Endodermal cell (in vitro differentiated cells): ENCODE measurements at regions not wholly inside any gene's neighbourhood (a gene's known extent, or its start where the extent isn't known, plus 50 kb on each side); places are given as distances from the start of the nearest gene placed in this dataset.
A peak's percentile ranks its signal among the peaks of the same experiment; 100 is the strongest.

Source experiments
- DNase-seq: peaks from one replicate; pipeline ENCODE4 v3.0.0-alpha.2; 2017
- H3K27ac ChIP-seq: 2 replicates; pipeline ENCODE4 v1.5.1; 2013; ENCODE audit warnings: mild to moderate bottlenecking, low read depth, low read length, moderate library complexity
- H3K27me3 ChIP-seq: 2 replicates; pipeline ENCODE4 v1.6.1; 2013; ENCODE audit warnings: mild to moderate bottlenecking, low read length, moderate library complexity; ENCODE audit not compliant: insufficient read depth, control insufficient read depth, poor library complexity, severe bottlenecking
- H3K36me3 ChIP-seq: 2 replicates; pipeline ENCODE4 v1.7.0; 2013; ENCODE audit warnings: mild to moderate bottlenecking, low read length, moderate library complexity; ENCODE audit not compliant: control insufficient read depth, insufficient read depth
- H3K4me1 ChIP-seq: one replicate; pipeline ENCODE4 v1.7.0; 2013; ENCODE audit warnings: low read length; ENCODE audit not compliant: control insufficient read depth, insufficient read depth
- H3K4me3 ChIP-seq: 2 replicates; pipeline ENCODE4 v1.5.1; 2013; ENCODE audit warnings: mild to moderate bottlenecking, low read length, moderate library complexity
- H3K9ac ChIP-seq: 2 replicates; pipeline ENCODE4 v1.6.1; 2013; ENCODE audit warnings: mild to moderate bottlenecking, low read length, moderate library complexity; ENCODE audit not compliant: poor library complexity, severe bottlenecking; ENCODE audit errors: extremely low read depth
- H3K9me3 ChIP-seq: 2 replicates; pipeline ENCODE4 v1.6.1; 2013; ENCODE audit warnings: mild to moderate bottlenecking, low read length, moderate library complexity; ENCODE audit not compliant: control insufficient read depth
- H3K27ac Mint-ChIP-seq: 2 replicates; pipeline ENCODE4 v1.8.0; 2020; ENCODE audit warnings: mixed read lengths
- H3K27me3 Mint-ChIP-seq: 2 replicates; pipeline ENCODE4 v1.8.0; 2021; ENCODE audit warnings: mild to moderate bottlenecking, mixed read lengths; ENCODE audit not compliant: insufficient read depth
- H3K36me3 Mint-ChIP-seq: 2 replicates; pipeline ENCODE4 v1.8.0; 2020; ENCODE audit warnings: low read depth, mixed read lengths
- H3K4me1 Mint-ChIP-seq: 2 replicates; pipeline ENCODE4 v1.8.0; 2020; ENCODE audit warnings: mixed read lengths
- H3K4me3 Mint-ChIP-seq: 2 replicates; pipeline ENCODE4 v1.8.0; 2020; ENCODE audit warnings: mild to moderate bottlenecking, moderate library complexity, mixed read lengths
- H3K9me3 Mint-ChIP-seq: 2 replicates; pipeline ENCODE4 v1.8.0; 2020; ENCODE audit warnings: mild to moderate bottlenecking, mixed read lengths
- CTCF ChIP-seq: fragments of 200-600 bp; sonication (generic); conservative IDR thresholded peaks from 2 replicates; pipeline ENCODE4 v1.5.0; 2021; ENCODE audit warnings: antibody characterized with exemption, mild to moderate bottlenecking
- WGBS, 2 experiments: methylation state at CpG; one replicate each; pipeline versions ENCODE4 v1.1.5 to v1.1.7; 2013; ENCODE audit warnings: missing lambda C conversion rate in 2 of 2, mixed read lengths in 1 of 2; ENCODE audit not compliant: insufficient coverage in 1 of 2, insufficient read length in 1 of 2; 5-methylcytosine and 5-hydroxymethylcytosine counted together

GRCh38 chr7:36035186-36035585, 117.9 kb upstream of the EEPD1 start:
- H3K4me1 ChIP-seq = peaks cover 10% of the 10 kb centered on the region
- Mint-ChIP-seq H3K4me3 (no peak overlapping the region), H3K36me3 (no peaks in the 10 kb centered on the region), H3K9me3 (no peaks in the 10 kb centered on the region), H3K27ac (no peak overlapping the region), H3K4me1 (peaks cover 16% of the 10 kb centered on the region), H3K27me3 (peaks cover 3% of the 10 kb centered on the region)
- DNase-seq = no peak
- H3K9me3 ChIP-seq = no peaks in the 10 kb centered on the region
- no peaks in the 10 kb centered on the region for H3K36me3 ChIP-seq
- no peaks in the 10 kb centered on the region for H3K27me3 ChIP-seq
- no peak overlapping the region for H3K9ac ChIP-seq
- WGBS, 2 experiments = 87 to 93% methylated on average over 3 to 7 of the region's 7 CpGs
- H3K27ac ChIP-seq = no peak overlapping the region
- TF ChIP-seq CTCF = no peak
- no peak overlapping the region for H3K4me3 ChIP-seq

- H3K27ac Mint-ChIP-seq = no peak overlapping the region
- DNase-seq = no peak
- peak overlapping the region; percentile 32 for H3K9ac ChIP-seq
Measured at GRCh38 chr7:36036590-36036989, 116.5 kb upstream of the EEPD1 start.

GRCh38 chr7:36037121-36037662, 115.9 kb upstream of the EEPD1 start:
- Histone ChIP-seq H3K9me3 (no peaks in the 10 kb centered on the region), H3K27ac (peak overlapping the region; percentile 40), H3K27me3 (no peaks in the 10 kb centered on the region), H3K36me3 (no peaks in the 10 kb centered on the region), H3K4me1 (peaks cover 11% of the 10 kb centered on the region), H3K9ac (peak overlapping the region; percentile 32), H3K4me3 (no peak overlapping the region)
- DNase-seq = no peak
- TF ChIP-seq CTCF = no peak
- 86 to 88% methylated on average over 8 to 11 of the region's 11 CpGs for WGBS, 2 experiments
- Mint-ChIP-seq H3K4me3 (no peak overlapping the region), H3K27me3 (no peaks in the 10 kb centered on the region), H3K4me1 (peaks cover 19% of the 10 kb centered on the region), H3K9me3 (no peaks in the 10 kb centered on the region), H3K36me3 (no peaks in the 10 kb centered on the region), H3K27ac (no peak overlapping the region)

More at GRCh38 chr7:36036590-36036989, 116.5 kb upstream of the EEPD1 start:
- Mint-ChIP-seq H3K27me3 (no peaks in the 10 kb centered on the region), H3K4me1 (peaks cover 19% of the 10 kb centered on the region), H3K36me3 (no peaks in the 10 kb centered on the region), H3K4me3 (no peak overlapping the region), H3K9me3 (no peaks in the 10 kb centered on the region)
- H3K4me3 ChIP-seq = no peak overlapping the region
- no peak overlapping the region for H3K27ac ChIP-seq
- no peaks in the 10 kb centered on the region for H3K36me3 ChIP-seq
- WGBS, 2 experiments = 17 to 79% methylated on average over 1 to 4 of the region's 4 CpGs
- TF ChIP-seq CTCF = no peak
- no peaks in the 10 kb centered on the region for H3K9me3 ChIP-seq
- peaks cover 11% of the 10 kb centered on the region for H3K4me1 ChIP-seq
- no peaks in the 10 kb centered on the region for H3K27me3 ChIP-seq
